ACC112 (cell line): ENCODE measurements at regions not wholly inside any gene's neighbourhood (a gene's known extent, or its start where the extent isn't known, plus 50 kb on each side); places are given as distances from the start of the nearest gene placed in this dataset.
"Not testable (repeated sequence)": the region's sequence is repeated elsewhere in the genome, so short reads cannot be mapped to it uniquely, and the experiment has no call there.

ENCODE experiments used
- H2AFZ ChIP-seq: fragments of 200-600 bp; sonication (generic); one replicate; pipeline ENCODE4 v1.6.0; 2017; ENCODE audit warnings: antibody characterized with exemption, low read length; ENCODE audit not compliant: unreplicated experiment
- H3K27ac ChIP-seq: fragments of 200-600 bp; sonication (generic); 2 replicates; pipeline ENCODE4 v1.5.1; 2014; ENCODE audit warnings: low read depth, mild to moderate bottlenecking, antibody characterized with exemption, low read length, moderate library complexity
- H3K27me3 ChIP-seq: fragments of 200-600 bp; sonication (generic); 2 replicates; pipeline ENCODE4 v1.6.1; 2014; ENCODE audit warnings: mild to moderate bottlenecking, antibody characterized with exemption, low read length, moderate library complexity, mixed read lengths; ENCODE audit not compliant: insufficient read depth
- H3K36me3 ChIP-seq: fragments of 200-600 bp; sonication (generic); 2 replicates; pipeline ENCODE4 v1.6.1; 2016; ENCODE audit warnings: mild to moderate bottlenecking, antibody characterized with exemption, low read length, moderate library complexity, mixed read lengths; ENCODE audit not compliant: insufficient read depth
- H3K4me1 ChIP-seq: fragments of 200-600 bp; sonication (generic); one replicate; pipeline ENCODE4 v1.6.1; 2016; ENCODE audit warnings: low read length, mixed read lengths; ENCODE audit not compliant: insufficient read depth, unreplicated experiment, control insufficient read depth
- H3K4me3 ChIP-seq: fragments of 200-600 bp; sonication (generic); 2 replicates; pipeline ENCODE4 v1.5.1; 2014; ENCODE audit warnings: mild to moderate bottlenecking, low read depth, low read length
- H3K79me2 ChIP-seq: fragments of 200-600 bp; sonication (generic); one replicate; pipeline ENCODE4 v1.6.0; 2016; ENCODE audit warnings: low read length; ENCODE audit not compliant: control insufficient read depth, unreplicated experiment, insufficient read depth

DNA sequence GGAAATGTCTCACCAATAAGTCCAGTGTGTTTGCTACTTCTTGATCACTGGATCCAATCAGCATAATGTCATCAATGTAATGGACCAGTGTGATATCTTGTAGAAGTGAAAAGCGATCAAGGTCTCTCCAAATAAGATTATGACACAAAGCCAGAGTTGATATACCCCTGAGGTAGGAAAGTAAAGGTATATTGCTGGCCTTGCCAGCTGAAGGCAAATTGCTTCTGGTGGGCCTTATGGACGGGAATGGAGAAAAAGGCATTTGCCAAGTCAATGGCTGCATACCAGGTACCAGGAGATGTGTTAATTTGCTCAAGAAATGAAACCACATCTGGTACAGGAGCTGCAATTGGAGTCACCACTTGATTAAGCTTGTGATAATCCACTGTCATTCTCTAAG is 158.5 kb downstream of the CYP26A1 start:
- not testable (repeated sequence) for H3K79me2 ChIP-seq, H2AFZ ChIP-seq, H3K4me3 ChIP-seq

DNA sequence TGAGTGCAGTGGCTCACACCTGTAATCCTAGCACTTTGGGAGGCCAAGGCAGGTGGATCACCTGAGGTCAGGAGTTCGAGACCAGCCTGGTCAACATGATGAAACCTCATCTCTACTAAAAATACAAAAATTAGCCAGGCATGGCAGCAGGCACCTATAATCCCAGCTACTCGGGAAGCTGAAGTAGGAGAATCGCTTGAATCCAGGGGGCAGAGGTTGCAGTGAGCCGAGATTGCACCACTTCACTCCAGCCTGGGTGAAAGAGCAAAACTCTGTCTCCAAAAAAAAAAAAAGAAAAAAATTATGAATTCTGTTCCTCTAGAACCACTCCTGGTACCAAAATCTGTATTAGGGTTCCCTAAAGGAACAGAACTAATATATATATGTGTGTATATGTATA is 161.2 kb downstream of the CYP26A1 start:
- H3K79me2 ChIP-seq, H3K4me3 ChIP-seq, H2AFZ ChIP-seq, H3K27ac ChIP-seq, H3K27me3 ChIP-seq, H3K36me3 ChIP-seq: not testable (repeated sequence)
- H3K4me1 ChIP-seq = peaks cover 28% of the 10 kb centered on the region

More for the DNA sequence above, 158.5 kb downstream of the CYP26A1 start:
- H3K36me3 ChIP-seq, H3K27ac ChIP-seq, H3K27me3 ChIP-seq: not testable (repeated sequence)
- peaks cover 15% of the 10 kb centered on the region for H3K4me1 ChIP-seq

DNA sequence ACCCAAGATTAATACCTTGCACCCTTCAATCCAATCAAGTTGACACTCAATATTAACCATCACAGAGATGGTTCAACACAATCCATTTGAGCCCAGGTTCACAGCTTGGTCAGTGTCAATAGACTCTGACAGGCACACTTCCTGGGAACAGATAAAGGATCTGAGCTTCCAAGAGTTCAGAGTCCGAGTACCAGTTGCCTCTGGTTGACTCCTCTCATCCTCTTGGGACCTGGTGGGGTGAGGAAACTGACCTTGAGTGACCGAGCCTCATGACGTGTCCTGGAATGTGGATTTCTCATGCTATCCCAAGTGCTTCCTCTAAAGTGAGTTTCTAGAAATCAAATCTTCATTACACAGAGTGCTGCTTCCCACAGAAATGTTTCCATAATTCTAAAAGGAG is 162.0 kb downstream of the CYP26A1 start:
- Histone ChIP-seq H2AFZ (no peak overlapping the region), H3K36me3 (no peaks in the 10 kb centered on the region), H3K79me2 (no peaks in the 10 kb centered on the region), H3K27me3 (no peaks in the 10 kb centered on the region), H3K27ac (peak overlapping the region; percentile 63), H3K4me1 (peaks cover 28% of the 10 kb centered on the region), H3K4me3 (0 out of 2 replicates have a peak overlapping the region, but pooled peaks have one; percentile 9)

DNA sequence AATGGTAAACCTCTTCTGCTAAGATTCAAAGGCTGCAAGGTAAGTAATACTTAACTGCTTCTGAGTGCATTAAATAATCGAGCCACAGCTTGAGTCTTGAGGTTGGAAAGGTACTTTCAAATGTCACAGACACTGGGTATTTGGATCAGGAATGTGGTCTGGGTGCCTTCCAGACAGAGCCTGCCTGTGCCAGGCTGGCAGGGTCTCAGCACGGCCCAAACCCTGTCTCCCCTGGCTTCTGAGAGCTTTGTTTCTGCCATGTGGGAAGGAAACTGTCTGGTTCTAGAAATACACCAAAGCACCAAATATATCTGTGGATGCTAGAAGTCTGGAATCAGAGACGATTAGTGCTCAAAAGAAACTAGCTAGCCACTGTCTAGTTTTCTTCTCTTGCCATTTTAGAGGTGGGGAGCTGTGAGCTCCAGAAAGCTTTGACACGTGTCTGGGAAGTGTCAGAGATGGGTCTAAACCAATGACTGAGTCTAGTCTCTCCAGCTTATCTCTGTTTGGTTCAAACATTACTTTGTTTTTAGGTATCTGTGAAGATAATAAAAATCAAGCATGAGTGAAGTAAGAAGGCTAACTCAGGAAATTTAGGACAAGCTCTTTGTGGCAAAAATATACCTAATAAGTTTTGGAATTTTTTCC is 162.8 kb downstream of the CYP26A1 start:
- Histone ChIP-seq H3K4me1 (peaks cover 28% of the 10 kb centered on the region), H3K4me3 (no peak overlapping the region), H3K27me3 (no peaks in the 10 kb centered on the region), H3K36me3 (no peaks in the 10 kb centered on the region), H3K79me2 (no peaks in the 10 kb centered on the region), H3K27ac (peak overlapping the region; percentile 63; the same call in 1 of the 2 replicates), H2AFZ (no peak overlapping the region)

DNA sequence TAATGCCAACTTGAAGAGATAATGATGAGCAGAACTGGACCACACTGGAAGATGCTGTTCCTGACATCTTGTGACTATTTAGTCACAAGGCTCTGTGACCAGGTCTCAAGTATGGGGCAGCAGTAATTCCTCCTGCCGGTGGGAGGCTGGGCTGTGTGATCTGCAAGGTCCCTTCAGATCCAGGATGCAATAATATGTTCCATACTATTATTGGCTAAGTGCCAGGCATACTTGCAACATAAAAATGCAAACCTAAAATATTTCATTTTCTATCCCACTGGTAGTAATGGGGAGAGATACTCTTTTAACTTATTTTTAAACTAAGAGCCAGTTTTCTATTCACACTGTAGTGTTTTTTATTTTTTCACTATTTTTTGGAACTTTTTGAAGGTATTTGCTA is 171.5 kb downstream of the CYP26A1 start:
- H3K27me3 ChIP-seq = 0 out of 2 replicates have a peak, but pooled peaks cover 9% of the 10 kb centered on the region
- no peak overlapping the region for H3K27ac ChIP-seq

DNA sequence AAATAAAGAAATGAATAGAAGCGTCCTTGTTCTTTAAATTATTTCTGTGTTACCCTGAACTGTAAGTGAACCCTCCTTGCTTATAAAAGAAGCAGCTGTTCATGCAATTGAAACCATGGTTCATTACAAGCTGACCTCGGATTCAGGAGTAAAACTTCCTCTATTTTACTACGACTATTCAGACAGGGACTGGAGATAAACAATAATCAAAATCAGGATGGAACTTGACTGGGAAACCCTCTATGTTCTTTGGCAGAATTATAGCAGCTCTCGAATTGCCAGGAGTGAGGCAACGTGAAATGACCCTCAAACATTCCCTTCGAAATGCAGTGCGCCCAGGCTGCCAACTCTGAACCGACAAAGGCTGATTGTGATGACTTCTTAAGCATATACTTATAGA is 172.1 kb downstream of the CYP26A1 start:
- H3K36me3 ChIP-seq = no peaks in the 10 kb centered on the region
- 0 out of 2 replicates have a peak, but pooled peaks cover 9% of the 10 kb centered on the region for H3K27me3 ChIP-seq
- H2AFZ ChIP-seq = no peak overlapping the region
- no peak overlapping the region for H3K27ac ChIP-seq
- H3K4me3 ChIP-seq = no peak overlapping the region
- no peaks in the 10 kb centered on the region for H3K4me1 ChIP-seq
- H3K79me2 ChIP-seq = no peaks in the 10 kb centered on the region

More for the DNA sequence above, 171.5 kb downstream of the CYP26A1 start:
- Histone ChIP-seq H3K79me2 (no peaks in the 10 kb centered on the region), H3K4me1 (no peaks in the 10 kb centered on the region), H2AFZ (no peak overlapping the region), H3K4me3 (no peak overlapping the region), H3K36me3 (no peaks in the 10 kb centered on the region)

DNA sequence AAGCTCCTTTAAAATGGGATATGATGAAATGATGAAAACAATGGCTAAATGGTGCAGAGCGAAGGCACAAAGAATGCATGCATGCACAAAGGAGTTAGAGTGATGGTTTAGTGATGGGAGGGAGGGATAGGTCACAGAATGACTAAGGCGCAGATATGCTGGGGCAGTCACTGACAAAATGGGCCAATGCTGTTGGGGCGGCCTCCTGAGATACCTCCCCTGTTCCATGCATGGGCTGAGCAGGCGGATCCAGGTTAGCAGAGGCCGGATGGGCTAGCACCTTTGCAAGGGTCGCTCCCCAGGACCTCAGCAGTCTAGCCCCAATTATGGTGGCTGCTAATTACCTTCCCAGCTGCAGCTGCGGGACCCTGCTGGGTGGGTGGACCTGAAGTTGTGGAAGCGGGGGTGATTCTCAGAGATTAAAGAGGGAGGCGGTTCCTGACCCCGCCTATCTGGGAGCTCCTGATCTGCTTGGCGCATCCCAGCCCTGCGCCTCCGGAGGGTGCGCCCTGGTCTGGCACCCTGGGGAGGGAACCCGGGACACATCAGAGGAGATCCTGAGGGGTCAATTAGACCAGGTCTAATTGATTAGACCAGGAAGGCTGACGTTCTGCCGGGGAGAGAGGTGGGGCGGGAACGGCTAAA is 175.0 kb downstream of the CYP26A1 start:
- no peak overlapping the region for H3K27ac ChIP-seq
- 0 out of 2 replicates have a peak, but pooled peaks cover 9% of the 10 kb centered on the region for H3K27me3 ChIP-seq
- no peaks in the 10 kb centered on the region for H3K36me3 ChIP-seq
- H3K4me1 ChIP-seq = no peaks in the 10 kb centered on the region
- no peaks in the 10 kb centered on the region for H3K79me2 ChIP-seq
- no peak overlapping the region for H2AFZ ChIP-seq
- H3K4me3 ChIP-seq = no peak overlapping the region

DNA sequence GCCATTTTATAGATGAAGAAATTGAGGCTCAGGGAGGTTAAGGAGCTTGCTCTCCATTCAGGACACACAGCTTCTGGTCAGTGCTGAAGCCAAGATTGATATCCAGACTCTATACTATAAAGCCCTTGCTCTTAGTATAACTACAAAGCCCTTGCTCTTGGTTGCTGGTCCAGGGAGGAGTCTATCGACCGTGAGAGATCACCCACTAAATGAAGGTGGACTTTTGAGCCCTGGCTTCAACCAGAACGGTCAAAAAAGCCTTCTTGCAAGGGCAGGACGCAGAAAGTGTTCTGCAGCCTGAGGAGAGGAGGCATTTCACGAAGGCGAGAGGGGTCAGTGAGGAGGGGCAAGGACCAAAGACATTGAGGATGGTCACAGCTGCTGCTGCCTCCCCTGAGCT is 176.3 kb downstream of the CYP26A1 start:
- no peaks in the 10 kb centered on the region for H3K79me2 ChIP-seq
- no peaks in the 10 kb centered on the region for H3K4me1 ChIP-seq
- no peak overlapping the region for H3K4me3 ChIP-seq
- H3K27me3 ChIP-seq = 0 out of 2 replicates have a peak, but pooled peaks cover 2% of the 10 kb centered on the region
- no peak overlapping the region for H2AFZ ChIP-seq
- H3K36me3 ChIP-seq = no peaks in the 10 kb centered on the region
- H3K27ac ChIP-seq = no peak overlapping the region

DNA sequence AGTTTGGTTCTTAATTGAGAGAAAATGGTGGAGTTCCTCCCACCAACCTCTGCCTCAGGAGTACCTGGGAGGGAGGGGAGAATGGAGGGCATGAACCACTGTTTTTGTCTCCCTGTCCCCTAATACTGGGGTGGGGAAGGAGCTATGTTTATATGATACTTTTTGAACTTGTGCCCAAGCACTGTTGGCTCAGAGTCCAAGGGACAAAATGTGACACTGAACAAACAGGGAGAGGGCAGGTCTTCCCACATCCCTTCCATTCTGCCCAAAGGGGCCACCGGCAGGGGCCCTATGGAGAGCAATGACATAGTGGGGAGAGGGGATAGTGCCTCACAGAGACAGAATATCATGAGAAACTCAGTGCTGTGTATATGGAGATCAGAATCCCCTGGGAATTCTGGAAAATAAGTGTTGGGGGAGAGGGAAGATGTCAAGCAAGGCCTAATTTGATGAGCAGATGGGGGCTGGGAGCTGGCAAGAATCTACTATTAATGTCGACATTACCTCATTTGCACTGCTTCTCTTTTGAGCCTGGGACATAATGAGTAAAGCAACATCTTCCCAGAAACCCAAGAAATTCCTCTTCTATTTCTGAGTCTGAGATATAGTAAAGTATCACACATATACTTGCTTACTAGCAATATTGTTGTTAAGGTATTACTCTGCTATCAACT is 180.6 kb downstream of the CYP26A1 start:
- no peak overlapping the region for H2AFZ ChIP-seq
- H3K27ac ChIP-seq = no peak overlapping the region

DNA sequence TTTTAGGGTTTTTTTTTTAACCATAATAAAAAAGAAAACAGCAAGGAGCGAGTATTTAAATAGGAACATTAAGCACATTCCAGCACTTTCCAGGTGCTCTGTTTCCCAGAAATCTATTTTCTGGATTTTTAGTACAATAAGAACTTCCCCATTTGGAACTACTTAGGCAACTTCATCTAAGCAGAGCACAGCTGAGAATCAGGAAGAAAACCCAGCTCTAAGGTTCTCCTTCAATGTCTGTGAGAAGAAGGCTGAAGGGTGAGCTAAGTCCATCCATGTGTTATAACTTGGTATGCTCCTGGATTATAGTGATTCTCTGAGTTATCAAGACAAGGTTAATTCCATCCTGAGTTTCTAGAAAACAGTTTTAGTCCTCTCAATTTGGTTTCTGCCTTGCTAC is 181.9 kb downstream of the CYP26A1 start:
- H3K79me2 ChIP-seq = no peaks in the 10 kb centered on the region
- peaks cover 8% of the 10 kb centered on the region; the same call in 1 of the 2 replicates for H3K27me3 ChIP-seq
- H3K4me1 ChIP-seq = no peaks in the 10 kb centered on the region

More for the DNA sequence above, 180.6 kb downstream of the CYP26A1 start:
- Histone ChIP-seq H3K36me3 (no peaks in the 10 kb centered on the region), H3K79me2 (no peaks in the 10 kb centered on the region), H3K4me1 (no peaks in the 10 kb centered on the region), H3K27me3 (peaks cover 8% of the 10 kb centered on the region; the same call in 1 of the 2 replicates), H3K4me3 (no peak overlapping the region)

More for the DNA sequence above, 181.9 kb downstream of the CYP26A1 start:
- H3K4me3 ChIP-seq = no peak overlapping the region
- no peak overlapping the region for H2AFZ ChIP-seq
- H3K27ac ChIP-seq = no peak overlapping the region
- no peaks in the 10 kb centered on the region for H3K36me3 ChIP-seq
